Smooth muscle cell (in vitro differentiated cells): ENCODE measurements at regions not wholly inside any gene's neighbourhood (a gene's known extent, or its start where the extent isn't known, plus 50 kb on each side); places are given as distances from the start of the nearest gene placed in this dataset.
"Not testable (repeated sequence)": the region's sequence is repeated elsewhere in the genome, so short reads cannot be mapped to it uniquely, and the experiment has no call there.

Experiments
- DNase-seq: peaks from one replicate; lab custom pipeline; 2025; ENCODE audit not compliant: unreplicated experiment; lab: John Stamatoyannopoulos, UW
- H2AFZ ChIP-seq: fragments of 200-600 bp; sonication (generic); 2 replicates; pipeline ENCODE4 v1.6.0; 2016; ENCODE audit warnings: antibody characterized with exemption, low read depth, mild to moderate bottlenecking
- H3F3A ChIP-seq: fragments of 200-600 bp; sonication (generic); 2 replicates; pipeline ENCODE4 v1.6.0; 2017; ENCODE audit warnings: antibody characterized with exemption, low read depth
- H3K27ac ChIP-seq: fragments of 200-600 bp; sonication (generic); 2 replicates; pipeline ENCODE4 v1.5.1; 2016; ENCODE audit warnings: low read depth, mild to moderate bottlenecking
- H3K27me3 ChIP-seq: fragments of 200-600 bp; sonication (generic); 2 replicates; pipeline ENCODE4 v1.6.1; 2016; ENCODE audit warnings: low read depth, mild to moderate bottlenecking
- H3K36me3 ChIP-seq: fragments of 200-600 bp; sonication (generic); 2 replicates; pipeline ENCODE4 v1.5.1; 2016; ENCODE audit warnings: low read depth
- H3K4me1 ChIP-seq: fragments of 200-600 bp; sonication (generic); 2 replicates; pipeline ENCODE4 v1.5.1; 2016; ENCODE audit warnings: low read depth
- H3K4me2 ChIP-seq: fragments of 200-600 bp; sonication (generic); 2 replicates; pipeline ENCODE4 v1.6.0; 2016; ENCODE audit warnings: mild to moderate bottlenecking
- H3K4me3 ChIP-seq: fragments of 200-600 bp; sonication (generic); 2 replicates; pipeline ENCODE4 v1.5.1; 2016; ENCODE audit warnings: mild to moderate bottlenecking
- H3K79me2 ChIP-seq: fragments of 200-600 bp; sonication (generic); 2 replicates; pipeline ENCODE4 v1.6.0; 2016; ENCODE audit warnings: low read depth, mild to moderate bottlenecking
- H3K9ac ChIP-seq: fragments of 200-600 bp; sonication (generic); 2 replicates; pipeline ENCODE4 v1.6.0; 2016; ENCODE audit warnings: low read depth
- H3K9me3 ChIP-seq: fragments of 200-600 bp; sonication (generic); replicated peaks from 2 replicates; pipeline ENCODE4 v1.5.1; 2016; ENCODE audit warnings: low read depth
- H4K20me1 ChIP-seq: fragments of 200-600 bp; sonication (generic); 2 replicates; pipeline ENCODE4 v1.6.0; 2016; ENCODE audit warnings: low read depth
- WGBS: methylation state at CpG from one replicate; pipeline ENCODE4 v1.1.7; 2016; ENCODE audit warnings: low lambda C conversion rate; 5-methylcytosine and 5-hydroxymethylcytosine counted together
- TF ChIP-seq, protein P1 (sequence below): fragments of 200-600 bp; sonication (generic); IDR thresholded peaks from 2 replicates; pipeline ENCODE4 v1.5.1; 2017; ENCODE audit warnings: borderline replicate concordance, mild to moderate bottlenecking, antibody characterized with exemption; ENCODE audit not compliant: insufficient read depth, poor library complexity, severe bottlenecking

DNA sequence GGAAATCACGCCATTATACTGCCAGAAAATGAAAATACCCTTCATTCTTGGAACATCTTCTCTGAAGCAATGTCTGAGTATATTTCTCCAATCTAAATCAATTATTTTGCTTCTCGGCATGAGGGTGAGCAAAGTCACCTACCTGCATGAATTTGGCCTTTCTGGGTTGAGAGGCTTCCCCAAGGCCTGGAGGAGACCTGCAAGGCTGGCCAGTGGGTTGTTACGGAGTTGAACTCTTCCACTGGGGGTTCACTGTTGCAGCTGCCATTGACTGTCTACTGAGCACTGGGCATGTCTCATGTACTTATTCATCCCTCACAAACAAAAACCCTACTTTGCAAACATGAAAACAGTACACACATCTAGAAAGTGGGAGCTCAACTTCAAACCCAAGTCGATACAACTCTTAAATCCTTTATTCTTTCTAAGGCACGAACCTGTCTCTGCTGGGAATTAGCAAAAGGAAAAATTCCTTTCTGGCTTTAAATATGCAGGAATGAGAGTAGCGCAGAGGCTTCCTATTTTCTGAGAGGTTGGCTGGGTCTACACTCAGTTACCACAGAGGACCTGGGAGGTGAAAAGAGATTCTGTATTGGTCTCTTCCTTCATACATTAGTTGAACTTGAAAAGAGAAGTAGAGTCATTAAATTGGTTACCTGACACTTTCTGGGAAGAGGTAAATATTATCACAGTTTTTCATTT, 87.6 kb upstream of the SGK1 start:
- Histone ChIP-seq H3K27ac (no peak overlapping the region), H3K9me3 (no peaks in the 10 kb centered on the region), H3K27me3 (no peaks in the 10 kb centered on the region), H2AFZ (no peak overlapping the region), H3K79me2 (no peaks in the 10 kb centered on the region), H3F3A (no peaks in the 10 kb centered on the region), H3K4me3 (no peak overlapping the region), H3K4me1 (peaks cover 13% of the 10 kb centered on the region), H3K9ac (no peak overlapping the region), H3K4me2 (no peak overlapping the region), H3K36me3 (no peaks in the 10 kb centered on the region), H4K20me1 (no peaks in the 10 kb centered on the region)
- WGBS: 76% methylated on average over 6 of the region's 6 CpGs
- TF ChIP-seq, protein P1, sequence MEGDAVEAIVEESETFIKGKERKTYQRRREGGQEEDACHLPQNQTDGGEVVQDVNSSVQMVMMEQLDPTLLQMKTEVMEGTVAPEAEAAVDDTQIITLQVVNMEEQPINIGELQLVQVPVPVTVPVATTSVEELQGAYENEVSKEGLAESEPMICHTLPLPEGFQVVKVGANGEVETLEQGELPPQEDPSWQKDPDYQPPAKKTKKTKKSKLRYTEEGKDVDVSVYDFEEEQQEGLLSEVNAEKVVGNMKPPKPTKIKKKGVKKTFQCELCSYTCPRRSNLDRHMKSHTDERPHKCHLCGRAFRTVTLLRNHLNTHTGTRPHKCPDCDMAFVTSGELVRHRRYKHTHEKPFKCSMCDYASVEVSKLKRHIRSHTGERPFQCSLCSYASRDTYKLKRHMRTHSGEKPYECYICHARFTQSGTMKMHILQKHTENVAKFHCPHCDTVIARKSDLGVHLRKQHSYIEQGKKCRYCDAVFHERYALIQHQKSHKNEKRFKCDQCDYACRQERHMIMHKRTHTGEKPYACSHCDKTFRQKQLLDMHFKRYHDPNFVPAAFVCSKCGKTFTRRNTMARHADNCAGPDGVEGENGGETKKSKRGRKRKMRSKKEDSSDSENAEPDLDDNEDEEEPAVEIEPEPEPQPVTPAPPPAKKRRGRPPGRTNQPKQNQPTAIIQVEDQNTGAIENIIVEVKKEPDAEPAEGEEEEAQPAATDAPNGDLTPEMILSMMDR: no peak
- DNase-seq: no peak

DNA sequence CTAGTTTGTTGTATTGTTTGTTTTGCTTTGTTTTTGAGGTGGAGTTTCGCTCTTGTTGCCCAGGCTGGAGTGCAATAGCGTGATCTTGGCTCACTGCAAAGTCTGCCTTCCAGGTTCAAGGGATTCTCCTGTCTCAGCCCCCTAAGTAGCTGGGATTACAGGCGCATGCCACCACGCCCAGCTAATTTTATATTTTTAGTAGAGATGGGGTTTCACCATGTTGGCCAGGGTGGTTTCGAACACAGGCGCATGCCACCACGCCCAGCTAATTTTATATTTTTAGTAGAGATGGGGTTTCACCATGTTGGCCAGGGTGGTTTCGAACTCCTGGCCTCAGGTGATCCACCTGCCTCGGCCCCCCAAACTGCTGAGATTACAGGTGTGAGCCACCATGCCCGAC, 85.4 kb upstream of the SGK1 start:
- H2AFZ ChIP-seq, H3K79me2 ChIP-seq, H3K4me3 ChIP-seq, H3K27me3 ChIP-seq, H3K27ac ChIP-seq, H3K9me3 ChIP-seq, H4K20me1 ChIP-seq, H3K4me2 ChIP-seq, H3K36me3 ChIP-seq, H3F3A ChIP-seq, H3K9ac ChIP-seq, DNase-seq: not testable (repeated sequence)
- H3K4me1 ChIP-seq: peaks cover 13% of the 10 kb centered on the region
- 96% methylated on average over 10 of the region's 10 CpGs for WGBS

DNA sequence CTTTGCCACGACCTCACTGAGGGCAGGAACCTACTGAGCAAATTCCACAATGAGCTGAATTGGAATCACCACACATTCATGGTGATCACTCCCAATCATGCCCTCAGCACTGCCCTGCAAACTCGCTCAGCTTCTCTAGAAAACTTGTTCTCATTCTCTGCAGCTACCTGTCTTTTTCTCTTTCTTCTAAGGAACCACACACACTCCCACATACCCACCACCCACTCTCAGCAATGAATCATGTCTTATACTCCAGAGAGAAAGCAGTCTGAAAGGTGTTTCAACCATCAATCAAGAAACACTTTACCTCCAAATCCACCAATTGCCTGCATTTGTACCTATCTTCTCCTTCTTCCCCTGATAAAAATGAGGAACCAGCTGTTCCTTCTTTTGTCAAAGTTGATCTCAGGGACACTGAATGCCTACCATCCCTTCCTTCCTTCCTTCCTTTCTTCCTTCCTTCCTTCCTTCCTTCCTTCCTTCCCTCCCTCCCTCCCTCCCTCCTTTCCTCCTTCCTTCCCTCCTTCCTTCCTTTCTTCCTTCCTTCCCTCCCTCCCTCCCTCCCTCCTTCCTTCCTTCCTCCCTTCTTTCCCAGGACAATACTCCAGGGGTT, 84.6 kb upstream of the SGK1 start:
- Histone ChIP-seq H3K4me3 (no peak overlapping the region), H3K79me2 (no peaks in the 10 kb centered on the region), H4K20me1 (no peaks in the 10 kb centered on the region), H3K4me1 (peaks cover 13% of the 10 kb centered on the region), H3K27ac (no peak overlapping the region), H2AFZ (no peak overlapping the region), H3K9me3 (no peaks in the 10 kb centered on the region), H3K27me3 (no peaks in the 10 kb centered on the region), H3K9ac (no peak overlapping the region), H3K36me3 (no peaks in the 10 kb centered on the region), H3K4me2 (no peak overlapping the region), H3F3A (no peaks in the 10 kb centered on the region)
- WGBS: 94% methylated on average over 2 of the region's 2 CpGs
- TF ChIP-seq, protein P1: no peak
- no peak for DNase-seq

DNA sequence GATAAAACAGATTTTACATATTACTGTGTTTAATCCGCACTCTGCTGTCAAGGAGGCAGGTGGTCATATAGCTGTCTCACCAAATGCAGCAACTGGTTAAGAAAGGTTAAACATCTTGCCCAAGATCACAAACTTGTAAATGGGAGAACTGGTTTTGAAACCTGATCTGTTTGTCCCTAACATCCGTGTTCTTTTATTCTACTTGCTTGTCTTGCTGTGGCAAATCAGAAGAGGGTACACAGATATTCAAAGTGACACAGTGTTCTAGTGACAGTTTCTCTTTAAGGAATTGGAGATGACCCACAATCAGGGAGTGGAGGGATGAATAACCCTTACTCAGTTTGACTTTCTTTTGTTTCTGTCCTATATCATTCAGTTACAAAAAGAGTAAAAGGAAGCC, 83.0 kb upstream of the SGK1 start:
- H3F3A ChIP-seq: no peaks in the 10 kb centered on the region
- H3K4me2 ChIP-seq: no peak overlapping the region
- peaks cover 13% of the 10 kb centered on the region for H3K4me1 ChIP-seq
- 63% methylated on average over 2 of the region's 2 CpGs for WGBS
- H3K9ac ChIP-seq: no peak overlapping the region
- H3K27me3 ChIP-seq: no peaks in the 10 kb centered on the region
- no peaks in the 10 kb centered on the region for H3K79me2 ChIP-seq
- H3K27ac ChIP-seq: no peak overlapping the region
- no peaks in the 10 kb centered on the region for H4K20me1 ChIP-seq
- no peak for DNase-seq
- H3K36me3 ChIP-seq: no peaks in the 10 kb centered on the region
- no peak overlapping the region for H3K4me3 ChIP-seq
- no peak overlapping the region for H2AFZ ChIP-seq
- TF ChIP-seq, protein P1: no peak
- H3K9me3 ChIP-seq: no peaks in the 10 kb centered on the region
